ENCODE measurements at regions not wholly inside any gene's neighbourhood (a gene's known extent, or its start where the extent isn't known, plus 50 kb on each side); places are given as distances from the start of the nearest gene placed in this dataset.

GRCh38 chr13:54750521-54750920, 1721.9 kb downstream of the OLFM4 start:
- ChIA-PET CTCF (no interaction called here), POLR2A (no interaction called here)
- TF ChIP-seq CTCF (IDR thresholded peaks at IDR 0.05; ENCODE audit: control extremely low read depth, extremely low read depth, low read depth, missing control alignments) = no peak
- DNase-seq (ENCODE audit: extremely low spot score) = no peak

GRCh38 chr13:54758795-54759194, 1730.2 kb downstream of the OLFM4 start:
- no peak for DNase-seq (ENCODE audit: extremely low spot score)
- ChIA-PET CTCF (no interaction called here), POLR2A (no interaction called here)
- no peak for TF ChIP-seq CTCF (IDR thresholded peaks at IDR 0.05; ENCODE audit: control extremely low read depth, extremely low read depth, low read depth, missing control alignments)

GRCh38 chr13:54768214-54768613, 1739.6 kb downstream of the OLFM4 start:
- CTCF ChIA-PET = no interaction called here
- no peak for DNase-seq (ENCODE audit: extremely low spot score)
- no peak for TF ChIP-seq CTCF (IDR thresholded peaks at IDR 0.05; ENCODE audit: control extremely low read depth, extremely low read depth, low read depth, missing control alignments)
- POLR2A ChIA-PET = no interaction called here

GRCh38 chr13:54775501-54776191, 1747.0 kb downstream of the OLFM4 start:
- POLR2A ChIA-PET = no interaction called here
- DNase-seq (ENCODE audit: extremely low spot score) = no peak
- CTCF ChIA-PET = no interaction called here
- TF ChIP-seq CTCF (IDR thresholded peaks at IDR 0.05; ENCODE audit: control extremely low read depth, extremely low read depth, low read depth, missing control alignments) = no peak

GRCh38 chr13:54787754-54788153, 1759.1 kb downstream of the OLFM4 start:
- no peak for TF ChIP-seq CTCF (IDR thresholded peaks at IDR 0.05; ENCODE audit: control extremely low read depth, extremely low read depth, low read depth, missing control alignments)
- DNase-seq (ENCODE audit: extremely low spot score) = no peak
- ChIA-PET POLR2A (no interaction called here), CTCF (interaction anchor here (1.5 kb wide), 1 partner anchor 9 kb away, joined by 6 read pairs; no protein-coding TSS in a partner anchor)

- no peak for TF ChIP-seq CTCF (IDR thresholded peaks at IDR 0.05; ENCODE audit: control extremely low read depth, extremely low read depth, low read depth, missing control alignments)
- no peak for DNase-seq (ENCODE audit: extremely low spot score)
- ChIA-PET POLR2A (no interaction called here), CTCF (interaction anchor here (1.7 kb wide), 1 partner anchor 10 kb away, joined by 3 read pairs; no protein-coding TSS in a partner anchor)
Measured at GRCh38 chr13:54799621-54800226, 1771.1 kb downstream of the OLFM4 start.
